Small intestine (tissue), 7 donors: ENCODE measurements at regions not wholly inside any gene's neighbourhood (a gene's known extent, or its start where the extent isn't known, plus 50 kb on each side); places are given as distances from the start of the nearest gene placed in this dataset.
"Not testable (repeated sequence)": the region's sequence is repeated elsewhere in the genome, so short reads cannot be mapped to it uniquely, and the experiment has no call there.

Experiments
- DNase-seq, 2 donors: peaks; one replicate each; pipeline versions ENCODE4 v3.0.0 to v3.0.0-alpha.2; 2013
- FAIRE-seq: peaks from 2 replicates; lab custom pipeline; 2012; peaks lifted over from hg19 to GRCh38; lab: Jason Lieb, UNC
- H3K27ac ChIP-seq, 3 donors: one replicate each; pipeline ENCODE4 v1.5.1; 2013; ENCODE audit warnings: low read length in 2 of 3, mild to moderate bottlenecking in 2 of 3, control low read depth in 1 of 3, inconsistent platforms in 1 of 3, low read depth in 1 of 3, moderate library complexity in 1 of 3
- H3K27me3 ChIP-seq, 3 donors: one replicate each; pipeline ENCODE4 v1.6.1; 2013; ENCODE audit warnings: low read length in 3 of 3, inconsistent platforms in 1 of 3; ENCODE audit not compliant: control insufficient read depth in 3 of 3, insufficient read depth in 3 of 3
- H3K36me3 ChIP-seq, 3 donors: one replicate each; pipeline ENCODE4 v1.6.1; 2013; ENCODE audit warnings: low read length in 3 of 3, inconsistent platforms in 1 of 3, low read depth in 1 of 3, mild to moderate bottlenecking in 1 of 3, moderate library complexity in 1 of 3; ENCODE audit not compliant: control insufficient read depth in 3 of 3, insufficient read depth in 2 of 3
- H3K4me1 ChIP-seq, 3 donors: one replicate each; pipeline ENCODE4 v1.6.1; 2013; ENCODE audit warnings: low read length in 2 of 3, inconsistent platforms in 1 of 3, low read depth in 1 of 3, mild to moderate bottlenecking in 1 of 3, moderate library complexity in 1 of 3; ENCODE audit not compliant: control insufficient read depth in 3 of 3, insufficient read depth in 2 of 3
- H3K4me3 ChIP-seq, 3 donors: one replicate each; pipeline ENCODE4 v1.5.1; 2013; ENCODE audit warnings: low read length in 3 of 3, control low read depth in 1 of 3, inconsistent platforms in 1 of 3, low read depth in 1 of 3, mild to moderate bottlenecking in 1 of 3, moderate library complexity in 1 of 3
- H3K9me3 ChIP-seq, 2 donors: one replicate each; pipeline ENCODE4 v1.6.1; 2013; ENCODE audit warnings: low read depth in 1 of 2, low read length in 1 of 2; ENCODE audit not compliant: control insufficient read depth in 2 of 2, insufficient read depth in 1 of 2
- WGBS, 3 donors: extraction: QIAGEN DNeasy Blood & Tissue Kit; methylation state at CpG; one replicate each; pipeline ENCODE4 v1.1.7; 2013; 5-methylcytosine and 5-hydroxymethylcytosine counted together
- donor health status: healthy with polysubstance abuse.
- donor health status: control.
- donor health status: control.
- donor health status: Bipolar disorder and iron deficiency.
- donor health status: healthy.

DNA sequence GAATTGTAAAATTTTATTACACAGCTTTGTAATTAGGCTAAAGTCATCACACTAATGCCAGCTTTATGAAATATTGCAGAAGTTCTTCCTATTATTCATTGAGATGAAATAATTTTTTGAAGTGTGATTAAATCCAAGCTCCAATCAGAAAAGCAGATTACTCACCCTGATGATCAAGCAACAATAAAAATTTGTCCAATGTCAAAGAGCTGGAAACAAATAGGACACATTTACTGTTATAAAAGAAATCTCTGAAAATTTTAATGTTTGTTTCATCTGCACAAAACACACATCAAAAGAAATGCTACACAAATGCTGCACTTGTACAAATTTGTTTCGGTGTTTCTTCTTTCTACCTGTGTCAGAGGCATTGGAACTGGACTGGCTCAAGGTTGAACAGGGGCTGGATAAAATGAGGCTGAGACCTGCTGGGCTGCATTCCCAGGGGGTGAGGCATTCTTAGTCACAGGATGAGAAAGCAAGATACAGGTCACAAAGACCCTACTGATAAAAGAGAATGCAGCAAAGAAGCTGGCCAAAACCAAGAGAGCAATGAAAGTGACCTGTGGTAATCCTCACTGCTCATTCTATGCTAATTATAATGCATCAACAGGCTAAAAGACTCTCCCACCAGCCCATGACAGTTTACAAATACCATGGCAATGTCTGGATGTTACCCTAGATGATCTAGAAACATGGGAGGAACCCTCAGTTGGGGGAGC lies 78.3 kb downstream of the GASK1B start:
- Histone ChIP-seq H3K4me3 (no peak overlapping the region), H3K9me3 (no peaks in the 10 kb centered on the region), H3K36me3 (no peaks in the 10 kb centered on the region), H3K27ac (no peak overlapping the region), H3K27me3 (no peaks in the 10 kb centered on the region), H3K4me1 (no peaks in the 10 kb centered on the region)
- WGBS, 3 donors: 61 to 90% (median 67%) methylated on average over 1 of the region's 1 CpG
- peak in 1 of 2 donors; percentile 4 for DNase-seq
- no peak for FAIRE-seq

DNA sequence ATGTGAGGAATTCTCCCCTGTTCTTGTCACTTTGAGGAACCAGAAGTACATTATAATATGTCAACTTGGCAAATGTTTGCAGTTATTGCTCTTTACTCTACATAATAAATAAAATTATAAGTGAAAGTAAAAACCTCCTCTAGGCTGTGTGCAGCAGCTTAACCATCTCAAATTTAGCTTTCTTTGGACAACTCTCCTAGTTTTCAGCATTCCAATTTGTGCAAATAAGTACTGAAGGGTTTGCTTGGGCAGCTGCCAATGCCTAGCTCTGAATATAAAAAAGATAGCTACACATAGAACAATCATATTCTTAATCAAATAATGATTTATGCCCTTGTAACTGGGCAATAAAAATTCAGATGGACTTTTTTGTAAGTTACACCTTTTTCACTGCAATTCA lies 82.5 kb downstream of the GASK1B start:
- Histone ChIP-seq H3K36me3 (no peaks in the 10 kb centered on the region), H3K4me3 (no peak overlapping the region), H3K9me3 (no peaks in the 10 kb centered on the region), H3K27me3 (no peaks in the 10 kb centered on the region), H3K27ac (no peak overlapping the region), H3K4me1 (no peaks in the 10 kb centered on the region)
- DNase-seq (no peak), FAIRE-seq (no peak)

DNA sequence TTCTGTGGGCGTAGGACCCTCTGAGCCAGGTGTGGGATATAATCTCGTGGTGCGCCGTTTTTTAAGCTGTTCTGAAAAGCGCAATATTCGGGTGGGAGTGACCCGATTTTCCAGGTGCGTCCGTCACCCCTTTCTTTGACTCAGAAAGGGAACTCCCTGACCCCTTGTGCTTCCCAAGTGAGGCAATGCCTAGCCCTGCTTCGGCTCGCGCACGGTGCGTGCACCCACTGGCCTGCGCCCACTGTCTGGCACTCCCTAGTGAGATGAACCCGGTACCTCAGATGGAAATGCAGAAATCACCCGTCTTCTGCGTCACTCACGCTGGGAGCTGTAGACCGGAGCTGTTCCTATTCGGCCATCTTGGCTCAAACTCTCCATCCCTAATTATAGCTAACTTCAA lies 82.9 kb downstream of the GASK1B start:
- H3K4me3 ChIP-seq, H3K9me3 ChIP-seq, DNase-seq, FAIRE-seq, H3K27me3 ChIP-seq, H3K36me3 ChIP-seq, H3K4me1 ChIP-seq, H3K27ac ChIP-seq: not testable (repeated sequence)
- 65 to 88% (median 86%) methylated on average over 18 to 21 of the region's 21 CpGs for WGBS, 3 donors

DNA sequence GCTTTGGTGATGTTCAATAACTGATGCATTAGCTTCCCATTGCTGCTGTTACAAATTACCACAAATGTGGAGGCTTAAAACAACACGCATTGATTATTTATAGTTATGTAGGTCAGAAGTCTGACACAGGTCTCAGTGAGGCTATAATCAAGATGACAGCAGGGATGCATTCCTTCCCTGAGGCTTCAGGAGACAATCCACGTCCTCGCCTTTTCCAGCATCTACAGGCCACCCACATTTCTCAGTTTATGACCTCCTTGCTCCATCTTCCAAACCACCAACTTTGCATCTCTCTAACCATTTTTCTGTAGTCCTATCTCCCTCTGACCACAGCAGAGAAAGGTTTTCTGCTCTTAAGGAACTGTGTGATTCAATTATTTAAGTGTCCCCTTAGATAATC lies 92.5 kb downstream of the GASK1B start:
- FAIRE-seq (no peak), DNase-seq (no peak)
- H3K36me3 ChIP-seq: no peaks in the 10 kb centered on the region
- no peaks in the 10 kb centered on the region for H3K4me1 ChIP-seq
- no peak overlapping the region for H3K4me3 ChIP-seq
- H3K27ac ChIP-seq: no peak overlapping the region
- no peaks in the 10 kb centered on the region for H3K27me3 ChIP-seq
- WGBS, 3 donors: 83 to 91% (median 85%) methylated on average over 3 of the region's 3 CpGs
- no peaks in the 10 kb centered on the region for H3K9me3 ChIP-seq

DNA sequence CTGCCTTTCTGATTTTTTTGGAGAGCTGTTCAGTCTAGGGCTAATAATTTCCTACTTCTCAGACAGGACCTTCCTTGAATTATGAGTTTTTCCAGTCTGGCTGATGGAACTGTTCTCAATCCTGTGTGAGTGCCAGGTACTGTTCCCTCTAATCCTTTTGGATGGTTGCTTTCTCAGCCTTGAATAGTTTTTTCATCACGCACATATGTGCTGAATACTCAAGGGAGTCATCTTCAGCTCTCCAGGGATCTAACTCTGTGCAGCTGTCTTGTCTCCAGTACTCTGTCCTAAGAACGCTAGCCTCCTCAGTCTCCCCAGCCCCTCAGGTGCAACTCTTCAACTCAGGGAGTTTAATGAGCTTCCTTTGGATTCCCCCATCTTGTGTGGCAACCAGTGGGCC lies 93.2 kb downstream of the GASK1B start:
- FAIRE-seq: no peak

DNA sequence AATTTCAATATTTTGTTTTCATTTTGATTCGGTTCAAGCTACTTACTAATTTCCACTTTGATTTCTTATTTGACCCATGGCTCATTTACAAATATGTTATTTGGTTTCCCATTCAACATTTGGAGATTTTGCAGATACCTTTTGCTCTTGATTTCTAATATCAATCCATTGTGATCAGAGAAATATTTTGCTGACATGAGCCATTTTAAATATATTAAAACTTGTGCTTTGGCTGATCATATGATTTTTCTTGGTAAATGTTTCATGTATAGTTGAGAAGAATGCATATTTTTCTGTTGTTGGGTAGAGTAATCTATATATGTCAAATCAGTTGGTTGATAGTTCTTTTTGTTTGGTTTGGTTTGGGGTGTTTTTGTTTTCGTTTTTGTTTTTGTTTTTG lies 95.0 kb downstream of the GASK1B start:
- Histone ChIP-seq H3K36me3 (no peaks in the 10 kb centered on the region), H3K4me3 (no peak overlapping the region), H3K27me3 (no peaks in the 10 kb centered on the region), H3K9me3 (no peaks in the 10 kb centered on the region), H3K27ac (no peak overlapping the region), H3K4me1 (no peaks in the 10 kb centered on the region)
- no peak for FAIRE-seq
- 78 to 89% (median 88%) methylated on average over 2 of the region's 2 CpGs for WGBS, 3 donors
- DNase-seq: no peak

More for the DNA sequence above, 93.2 kb downstream of the GASK1B start:
- H3K4me1 ChIP-seq: no peaks in the 10 kb centered on the region
- no peaks in the 10 kb centered on the region for H3K36me3 ChIP-seq
- 75 to 86% (median 76%) methylated on average over 2 of the region's 2 CpGs for WGBS, 3 donors
- H3K27ac ChIP-seq: no peak overlapping the region
- DNase-seq: no peak
- H3K9me3 ChIP-seq: no peaks in the 10 kb centered on the region
- no peak overlapping the region for H3K4me3 ChIP-seq
- H3K27me3 ChIP-seq: no peaks in the 10 kb centered on the region

DNA sequence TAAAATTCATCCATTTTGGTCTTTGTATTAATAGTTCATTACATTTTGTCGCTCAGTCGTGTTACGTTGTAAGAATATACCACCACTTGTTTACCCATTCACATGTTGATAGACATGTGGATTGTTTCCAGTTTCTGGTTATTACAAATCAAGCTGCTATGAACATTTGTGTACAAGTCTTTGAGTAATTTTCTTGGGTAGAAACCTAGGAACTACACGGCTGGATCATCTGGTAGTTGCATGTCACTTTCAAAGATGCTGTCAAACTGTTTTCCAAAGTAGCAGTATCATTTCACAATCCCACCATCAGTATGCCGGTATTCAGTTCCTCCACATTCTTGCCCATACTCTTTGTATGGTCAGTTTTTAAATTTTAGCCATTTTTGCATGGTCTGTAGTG lies 98.0 kb downstream of the GASK1B start:
- H3K27me3 ChIP-seq: no peaks in the 10 kb centered on the region
- no peak overlapping the region for H3K4me3 ChIP-seq
- no peak for FAIRE-seq
- H3K36me3 ChIP-seq: no peaks in the 10 kb centered on the region
- 90 to 93% (median 92%) methylated on average over 5 of the region's 5 CpGs for WGBS, 3 donors
- H3K27ac ChIP-seq: no peak overlapping the region
- DNase-seq: no peak
- no peaks in the 10 kb centered on the region for H3K9me3 ChIP-seq
- no peaks in the 10 kb centered on the region for H3K4me1 ChIP-seq

DNA sequence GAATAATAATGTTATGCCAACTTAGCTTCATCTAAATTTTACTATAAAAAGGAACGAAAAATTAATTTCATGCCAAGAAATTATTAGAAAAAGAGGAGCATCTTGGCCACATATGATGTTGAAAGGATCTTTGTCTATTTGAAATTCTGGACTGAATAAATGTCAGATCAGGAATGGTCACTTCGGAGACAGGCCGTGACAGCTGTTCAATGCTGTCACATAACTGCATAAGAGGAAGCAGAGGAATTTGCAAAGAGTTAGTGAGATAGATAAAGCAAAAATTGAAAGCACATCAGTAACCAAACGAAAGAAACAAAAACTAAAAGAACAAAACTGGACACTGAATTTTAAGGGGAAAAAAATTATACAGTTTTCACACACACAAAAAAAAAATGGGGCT lies 100.9 kb downstream of the GASK1B start:
- FAIRE-seq (no peak), DNase-seq (no peak)
- Histone ChIP-seq H3K4me1 (no peaks in the 10 kb centered on the region), H3K27me3 (no peaks in the 10 kb centered on the region), H3K36me3 (no peaks in the 10 kb centered on the region), H3K27ac (no peak overlapping the region), H3K9me3 (no peaks in the 10 kb centered on the region), H3K4me3 (no peak overlapping the region)
- 69 to 90% (median 80%) methylated on average over 4 of the region's 4 CpGs for WGBS, 3 donors

DNA sequence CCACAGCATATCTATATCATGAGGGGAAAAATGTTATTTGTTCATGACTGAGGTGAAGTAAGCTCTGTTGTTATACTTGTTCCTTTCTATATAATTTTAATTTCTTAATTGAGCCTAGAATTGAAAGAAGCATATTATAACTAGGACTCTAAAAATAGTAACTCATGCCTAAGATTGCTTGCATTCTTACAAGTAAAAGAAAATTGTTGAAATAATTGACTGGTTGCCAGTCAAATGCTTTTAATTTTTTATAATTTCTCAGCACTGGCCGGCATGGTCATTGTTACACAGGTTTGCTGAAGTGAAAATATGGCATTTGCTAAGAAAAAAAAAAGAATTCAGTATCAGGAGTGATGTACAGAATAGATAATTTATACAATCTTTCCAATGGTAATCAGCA lies 104.8 kb downstream of the GASK1B start:
- no peak for DNase-seq
- no peaks in the 10 kb centered on the region for H3K4me1 ChIP-seq
- H3K27me3 ChIP-seq: no peaks in the 10 kb centered on the region
- H3K27ac ChIP-seq: no peak overlapping the region
- no peak overlapping the region for H3K4me3 ChIP-seq
- FAIRE-seq: no peak
- no peaks in the 10 kb centered on the region for H3K9me3 ChIP-seq
- H3K36me3 ChIP-seq: no peaks in the 10 kb centered on the region
- WGBS, 3 donors: 69 to 92% (median 70%) methylated on average over 1 of the region's 1 CpG
